HFF-Myc (cell line): ENCODE measurements at regions not wholly inside any gene's neighbourhood (a gene's known extent, or its start where the extent isn't known, plus 50 kb on each side); places are given as distances from the start of the nearest gene placed in this dataset.

Experiments used
- DNase-seq: peaks from one replicate; pipeline ENCODE4 v3.0.0-alpha.2; 2011; ENCODE audit warnings: low read depth; ENCODE audit errors: extremely low read depth
- H3K4me3 ChIP-seq: replicated peaks from 2 replicates; pipeline ENCODE4 v1.5.1; 2011; ENCODE audit warnings: low read depth, mild to moderate bottlenecking, control low read depth, low read length
- TF ChIP-seq, protein P1 (sequence below): IDR thresholded peaks from 2 replicates; pipeline ENCODE4 v1.5.1; 2012; ENCODE audit warnings: mild to moderate bottlenecking, low read depth, low read length, control low read depth; ENCODE audit errors: missing control alignments

DNA sequence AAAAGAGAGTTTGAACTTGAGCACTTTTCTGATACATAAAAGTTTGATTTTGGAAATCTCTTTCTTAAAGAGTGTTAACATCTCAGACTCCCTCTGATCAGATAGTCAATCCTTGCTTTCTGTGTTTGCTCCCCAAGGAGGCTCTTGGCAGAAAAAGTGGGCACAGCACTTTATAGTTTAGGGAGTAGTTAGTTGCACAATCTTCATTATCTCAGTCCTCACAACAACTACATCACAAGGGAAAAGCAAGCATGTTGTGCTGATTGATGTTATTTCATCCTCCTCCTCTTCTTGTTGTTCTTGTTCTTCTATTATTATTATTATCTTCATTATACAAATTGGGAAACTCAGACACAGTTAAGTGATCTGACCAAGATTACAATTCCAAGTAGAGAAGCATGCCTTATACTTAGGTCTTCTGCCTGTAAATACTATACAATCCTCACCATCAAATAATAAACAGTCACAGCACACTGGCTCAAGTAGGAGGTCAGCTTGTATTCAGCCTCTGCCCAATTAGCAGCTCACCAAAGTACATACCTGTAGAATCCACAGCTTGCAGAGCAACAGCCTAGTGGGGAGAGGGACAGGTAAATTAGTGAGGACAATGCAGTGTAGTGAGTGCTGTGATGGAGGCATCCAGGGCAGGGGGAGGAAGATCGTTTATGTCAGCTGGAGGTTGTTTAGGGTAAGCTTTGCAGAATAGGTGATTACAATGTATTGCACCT, 304.1 kb upstream of the MME start:
- no peak overlapping the region for H3K4me3 ChIP-seq
- DNase-seq: no peak
- TF ChIP-seq, protein P1, sequence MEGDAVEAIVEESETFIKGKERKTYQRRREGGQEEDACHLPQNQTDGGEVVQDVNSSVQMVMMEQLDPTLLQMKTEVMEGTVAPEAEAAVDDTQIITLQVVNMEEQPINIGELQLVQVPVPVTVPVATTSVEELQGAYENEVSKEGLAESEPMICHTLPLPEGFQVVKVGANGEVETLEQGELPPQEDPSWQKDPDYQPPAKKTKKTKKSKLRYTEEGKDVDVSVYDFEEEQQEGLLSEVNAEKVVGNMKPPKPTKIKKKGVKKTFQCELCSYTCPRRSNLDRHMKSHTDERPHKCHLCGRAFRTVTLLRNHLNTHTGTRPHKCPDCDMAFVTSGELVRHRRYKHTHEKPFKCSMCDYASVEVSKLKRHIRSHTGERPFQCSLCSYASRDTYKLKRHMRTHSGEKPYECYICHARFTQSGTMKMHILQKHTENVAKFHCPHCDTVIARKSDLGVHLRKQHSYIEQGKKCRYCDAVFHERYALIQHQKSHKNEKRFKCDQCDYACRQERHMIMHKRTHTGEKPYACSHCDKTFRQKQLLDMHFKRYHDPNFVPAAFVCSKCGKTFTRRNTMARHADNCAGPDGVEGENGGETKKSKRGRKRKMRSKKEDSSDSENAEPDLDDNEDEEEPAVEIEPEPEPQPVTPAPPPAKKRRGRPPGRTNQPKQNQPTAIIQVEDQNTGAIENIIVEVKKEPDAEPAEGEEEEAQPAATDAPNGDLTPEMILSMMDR: no peak

DNA sequence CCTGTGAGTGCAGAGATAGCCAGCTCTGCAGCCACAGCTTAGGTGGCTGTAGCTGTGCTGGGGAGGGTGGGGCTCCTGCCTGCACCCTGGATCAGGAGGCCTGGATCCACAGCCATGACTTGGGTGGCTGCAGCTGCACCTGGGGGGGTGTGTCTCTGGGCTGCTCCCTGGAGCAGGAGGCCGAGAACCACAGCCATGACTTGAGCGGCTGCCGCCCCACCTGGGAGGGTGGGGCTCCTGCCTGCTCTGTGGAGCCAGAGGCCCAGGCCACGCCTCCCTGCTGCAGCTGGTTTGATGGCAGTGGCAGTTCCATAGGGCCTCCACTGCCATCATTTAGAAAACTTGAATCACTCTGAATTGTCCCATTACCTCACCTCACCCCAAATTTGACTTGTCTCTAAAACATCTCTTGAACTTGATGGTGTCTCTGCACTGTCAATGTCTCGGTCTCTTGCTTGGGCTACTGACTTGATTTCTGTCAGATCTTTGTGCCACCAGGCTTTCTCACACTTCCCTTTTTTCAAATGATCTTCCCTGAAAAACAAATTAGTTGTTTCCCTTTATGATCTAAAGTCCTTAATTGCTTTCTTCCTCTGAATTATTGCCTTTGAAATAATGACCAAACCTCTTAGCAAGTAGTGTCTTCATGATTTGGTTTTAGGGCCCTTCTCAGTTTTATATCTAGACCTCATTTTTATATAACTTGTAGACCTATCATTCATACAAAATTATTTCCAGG, 313.2 kb upstream of the MME start:
- no peak overlapping the region for H3K4me3 ChIP-seq
- DNase-seq: no peak
- TF ChIP-seq, protein P1: no peak

DNA sequence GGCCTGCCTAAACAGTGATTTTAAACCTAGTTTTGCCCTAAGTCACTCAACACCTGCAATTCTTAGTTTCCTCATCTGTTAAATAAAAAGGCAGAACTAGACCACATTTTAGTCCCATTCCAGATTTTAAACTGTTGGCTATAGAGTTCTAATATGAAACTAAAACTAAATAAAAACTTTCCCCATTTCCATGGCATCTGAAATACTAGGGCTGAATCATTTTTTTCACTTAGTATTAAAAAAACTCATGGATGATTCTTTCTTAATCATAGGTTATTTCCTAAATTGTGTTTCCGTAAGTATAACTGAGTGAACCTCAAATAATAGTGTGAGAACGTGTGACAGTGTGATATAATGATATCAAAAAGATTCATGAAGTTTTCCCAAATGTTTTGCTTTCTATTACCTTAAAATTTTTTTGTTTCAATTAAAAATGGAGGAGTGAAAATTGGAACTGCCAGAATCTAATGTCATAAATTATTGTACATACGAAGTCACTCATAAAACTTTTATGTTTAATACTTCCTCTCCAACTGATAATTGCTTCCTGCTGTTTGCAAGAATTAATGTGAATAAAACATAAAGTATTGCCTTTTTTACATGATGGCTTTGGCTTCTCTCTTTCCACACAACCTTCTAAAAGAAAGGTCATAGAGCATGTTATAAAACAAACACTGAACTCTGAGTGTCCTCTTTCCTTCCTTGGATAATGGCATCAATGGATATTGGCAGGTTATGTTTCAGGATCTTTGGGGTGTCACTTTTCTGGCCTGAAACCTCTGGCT, 315.1 kb upstream of the MME start:
- no peak for DNase-seq
- H3K4me3 ChIP-seq: no peak overlapping the region
- TF ChIP-seq, protein P1: no peak

DNA sequence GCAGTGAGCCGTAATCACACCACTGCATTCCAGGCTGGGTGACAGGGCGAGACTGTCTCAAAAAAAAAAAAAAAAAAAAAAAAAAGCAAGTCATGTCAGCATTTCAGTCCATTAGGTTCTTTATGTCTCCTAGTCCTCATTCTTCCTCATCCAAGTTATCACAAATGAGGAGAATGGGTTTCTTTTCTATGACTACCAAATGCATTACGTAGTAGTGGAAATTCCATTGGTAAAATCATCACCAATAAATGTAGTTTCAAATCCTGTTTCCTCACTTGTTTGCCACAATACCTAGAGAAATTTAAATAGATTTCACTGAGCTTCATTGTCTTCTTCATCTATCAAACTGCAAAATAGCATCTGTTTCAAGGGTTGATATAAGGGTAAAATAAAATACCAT, 317.6 kb upstream of the MME start:
- TF ChIP-seq, protein P1: no peak
- H3K4me3 ChIP-seq: no peak overlapping the region
- DNase-seq: no peak

DNA sequence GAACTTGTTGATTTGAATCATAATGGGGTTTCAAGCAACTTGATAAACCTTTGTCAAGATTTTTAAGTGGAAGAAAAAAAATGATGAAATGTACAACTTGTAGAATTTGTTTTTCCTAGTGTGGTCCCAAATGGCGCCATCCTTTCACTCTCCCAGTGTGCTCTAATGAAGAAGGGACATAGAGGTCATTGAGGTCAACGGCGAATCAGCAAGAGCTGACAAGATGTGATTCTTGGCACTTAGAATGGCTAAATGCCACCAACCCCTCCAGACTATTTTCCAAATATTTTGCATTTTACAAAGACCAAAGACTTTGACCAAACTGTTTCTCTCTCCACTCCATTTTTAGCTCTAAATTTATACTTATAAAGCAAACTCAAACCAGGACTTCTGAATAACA, 320.2 kb upstream of the MME start:
- DNase-seq: no peak
- H3K4me3 ChIP-seq: no peak overlapping the region
- TF ChIP-seq, protein P1: no peak

DNA sequence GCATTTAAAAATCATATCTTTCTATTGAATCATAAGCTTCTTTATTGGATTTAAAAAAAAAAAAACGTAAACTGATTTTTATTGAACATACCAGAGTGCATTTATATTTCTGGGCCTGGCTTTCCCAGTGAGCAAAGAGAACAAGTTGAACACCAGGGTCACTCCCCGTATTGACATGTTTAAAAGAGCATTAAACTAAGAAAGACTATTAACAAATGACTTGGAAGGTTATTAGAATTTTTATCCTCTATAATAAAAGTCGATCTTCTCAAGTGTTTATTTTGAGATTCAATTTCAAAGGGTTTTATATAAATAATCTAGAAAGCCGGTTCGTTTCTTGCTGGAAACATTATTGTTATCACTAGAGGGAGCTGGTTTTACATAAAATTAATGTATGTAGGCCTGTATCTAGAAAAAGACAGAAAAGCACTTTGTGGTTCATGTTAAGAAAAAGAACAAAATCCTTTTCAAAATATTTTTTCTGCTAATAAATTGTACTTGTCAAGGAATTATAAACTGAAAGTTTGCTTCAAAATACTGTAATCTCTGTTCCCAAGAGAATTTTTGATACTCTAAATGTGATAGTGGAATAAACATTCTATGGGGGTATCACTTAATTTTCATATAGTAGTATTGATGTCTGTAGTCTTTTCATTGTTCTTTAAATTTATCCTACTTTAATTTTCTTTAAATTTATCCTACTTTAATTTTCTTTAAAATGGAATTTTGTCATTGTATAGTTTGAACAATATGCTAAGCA, 321.8 kb upstream of the MME start:
- no peak for DNase-seq
- H3K4me3 ChIP-seq: no peak overlapping the region
- TF ChIP-seq, protein P1: peak; percentile 22
